Spleen (tissue), 7 donors: ENCODE measurements at regions not wholly inside any gene's neighbourhood (a gene's known extent, or its start where the extent isn't known, plus 50 kb on each side); places are given as distances from the start of the nearest gene placed in this dataset.
"Not testable (repeated sequence)": the region's sequence is repeated elsewhere in the genome, so short reads cannot be mapped to it uniquely, and the experiment has no call there.

Source experiments
- CTCF ChIP-seq, 11 experiments: fragments of 200-600 bp in 7 of 11; fragments of 450-650 bp in 4 of 11; sonication (generic) in 4 of 11; IDR thresholded peaks in 8 of 11; conservative IDR thresholded peaks in 3 of 11; 1 replicate in 7 of 11; 2 replicates in 4 of 11; pipeline versions ENCODE4 v1.4.0 to v1.8.0; 2016 to 2021; ENCODE audit warnings: antibody characterized with exemption in 11 of 11, inconsistent platforms in 4 of 11, mild to moderate bottlenecking in 1 of 11
- POLR2A ChIP-seq, 3 donors: fragments of 450-650 bp; IDR thresholded peaks; one replicate each; pipeline ENCODE4 v1.5.1; 2017; ENCODE audit warnings: antibody characterized with exemption in 3 of 3, mild to moderate bottlenecking in 1 of 3
- POLR2AphosphoS5 ChIP-seq, 3 donors: sonication (generic); formaldehyde crosslinking; IDR thresholded peaks; one replicate each; pipeline ENCODE4 v1.5.1; 2017; ENCODE audit warnings: antibody characterized with exemption in 3 of 3
- donor health status: DM: no; HTN: no; CAD: no; lungs with moderate emphysema.
- donor health status: DM: no; HTN: no; CAD: no.
- donor health status: DM: no; HTN: no; CAD: no.

- TF ChIP-seq CTCF (IDR thresholded peaks at IDR 0.05 in 8 of 11, conservative IDR thresholded peaks at IDR 0.05 in 3 of 11); POLR2A (IDR thresholded peaks at IDR 0.05); POLR2AphosphoS5 (IDR thresholded peaks at IDR 0.05): not testable (repeated sequence)
These were observed 118.2 kb upstream of the HS3ST2 start for GRCh38 chr16:22695773-22696172.
